GM19468 (cell line): ENCODE measurements at regions not wholly inside any gene's neighbourhood (a gene's known extent, or its start where the extent isn't known, plus 50 kb on each side); places are given as distances from the start of the nearest gene placed in this dataset.

Source experiments
- ATAC-seq: cut with Tn5 transposase; IDR thresholded peaks from one replicate; pipeline ENCODE4 v1.9.1; 2021; ENCODE audit warnings: mild to moderate bottlenecking, moderate library complexity, moderate number of reproducible peaks; ENCODE audit not compliant: unreplicated experiment; ENCODE audit errors: extremely low read depth

GRCh38 chr13:40221460-40222201 lies 444.8 kb downstream of the FOXO1 start:
- ATAC-seq = no peak

- ATAC-seq = no peak
Observed at GRCh38 chr13:40223585-40223984, 442.9 kb downstream of the FOXO1 start.

DNA sequence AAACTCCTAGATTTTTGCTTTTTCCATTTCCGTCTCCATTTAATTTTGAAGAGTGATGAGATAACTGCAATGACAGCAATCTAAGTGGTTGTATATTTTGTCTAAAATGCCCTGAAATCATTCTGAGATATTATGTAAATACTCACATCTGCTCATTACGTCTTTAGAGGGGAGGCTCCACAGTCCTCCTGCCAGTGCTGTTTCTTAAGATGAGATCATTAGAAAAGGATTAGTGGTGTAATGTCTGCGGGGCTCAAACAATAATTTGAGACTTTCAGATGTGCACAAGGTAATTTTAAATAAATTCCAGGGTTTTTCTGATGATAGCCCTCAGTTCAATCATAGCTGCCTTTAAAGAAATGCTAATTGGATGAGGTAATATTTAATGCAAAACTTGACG lies 437.9 kb downstream of the FOXO1 start:
- ATAC-seq = no peak

DNA sequence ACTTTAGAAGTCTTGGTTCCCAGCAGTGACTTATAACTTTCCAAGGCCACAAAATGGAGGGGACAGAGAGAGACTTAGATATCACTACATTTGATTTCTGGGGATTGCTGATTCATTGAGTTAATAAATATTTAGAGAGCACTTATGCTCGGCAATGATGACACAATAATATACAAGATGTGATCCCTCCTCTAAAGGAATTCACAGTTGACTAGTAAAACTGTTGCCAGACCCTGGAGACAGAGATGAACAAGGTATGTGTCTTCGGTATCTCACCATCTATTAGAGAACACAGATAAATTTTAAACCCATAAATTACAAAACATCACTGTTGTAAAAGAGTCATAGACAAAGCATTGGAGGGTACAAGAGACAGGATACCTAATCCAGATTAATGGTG lies 437.5 kb downstream of the FOXO1 start:
- no peak for ATAC-seq

DNA sequence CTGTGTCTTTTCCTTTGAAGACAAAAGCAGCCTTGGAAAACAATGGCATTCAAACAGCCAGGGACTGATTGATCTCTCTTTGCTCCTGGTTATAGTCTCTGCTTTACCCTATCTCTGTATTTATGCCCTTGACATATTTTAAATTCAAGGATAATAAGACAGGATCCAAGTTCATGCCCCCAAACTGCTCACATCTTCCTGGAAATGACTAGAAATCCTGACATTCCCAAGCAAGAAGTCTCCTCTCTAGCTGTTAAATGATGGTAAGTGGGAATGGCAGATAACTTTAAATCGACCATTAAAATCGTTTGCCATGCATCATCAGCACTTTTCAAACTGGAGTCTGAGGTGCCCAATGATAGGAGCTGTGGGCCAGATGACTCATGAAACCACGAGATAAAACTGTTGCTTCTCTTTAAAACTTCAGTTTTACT lies 435.6 kb downstream of the FOXO1 start:
- ATAC-seq = no peak

- no peak for ATAC-seq
Observed at GRCh38 chr13:40231311-40231710, 435.1 kb downstream of the FOXO1 start.

DNA sequence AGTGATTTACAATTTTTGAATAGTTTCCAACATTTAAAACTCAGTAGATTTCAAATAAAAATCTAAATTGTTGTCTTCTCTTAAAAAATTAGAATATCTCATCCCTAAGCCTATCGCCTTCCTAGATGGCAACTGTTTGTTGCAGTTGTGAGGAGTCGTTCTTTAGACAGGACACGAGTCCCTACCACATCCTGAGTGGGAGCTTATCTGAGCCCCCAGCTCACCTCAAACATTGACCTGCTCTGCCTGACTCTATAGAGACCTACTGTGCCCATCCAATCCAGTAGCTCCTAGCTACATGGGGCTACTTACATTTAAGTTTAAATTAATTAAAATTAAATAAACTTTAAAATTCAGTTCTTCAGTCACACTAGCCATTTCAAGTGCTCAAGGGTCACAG lies 434.7 kb downstream of the FOXO1 start:
- ATAC-seq = no peak

GRCh38 chr13:40232311-40233040 lies 434.0 kb downstream of the FOXO1 start:
- ATAC-seq = no peak

GRCh38 chr13:40233731-40234195 lies 432.7 kb downstream of the FOXO1 start:
- no peak for ATAC-seq

DNA sequence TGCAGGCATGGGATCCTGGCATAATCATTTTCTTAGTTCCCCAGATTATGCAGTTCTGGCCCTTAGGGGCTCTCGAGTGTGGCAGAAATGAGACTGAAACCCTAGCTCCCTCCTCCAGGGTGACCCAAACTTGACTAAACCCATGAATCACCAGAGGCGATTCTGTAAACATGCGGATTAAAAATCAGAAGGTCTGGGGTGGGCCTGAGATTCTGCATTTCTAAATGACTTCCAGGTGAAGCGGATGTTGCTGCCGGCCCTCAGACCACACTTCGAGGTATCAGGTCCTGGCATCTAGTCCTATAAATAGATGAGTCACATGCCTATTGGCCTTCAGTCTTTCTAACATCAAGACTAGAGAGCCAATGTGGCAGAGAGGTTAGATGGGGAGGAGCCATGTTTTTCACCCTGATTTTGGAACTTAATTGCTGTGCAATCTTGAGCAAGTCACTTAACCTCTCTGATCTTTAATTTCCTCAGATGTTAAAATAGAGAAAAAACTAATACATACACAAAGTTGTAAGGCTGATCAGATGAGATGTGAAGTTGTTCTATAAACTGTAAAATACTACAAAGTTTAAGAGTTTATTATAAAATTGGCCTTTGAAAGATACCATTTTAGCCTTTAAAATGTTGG lies 431.2 kb downstream of the FOXO1 start:
- no peak for ATAC-seq

- no peak for ATAC-seq
Observed at GRCh38 chr13:40236566-40237168, 429.8 kb downstream of the FOXO1 start.

GRCh38 chr13:40238761-40239160 lies 427.7 kb downstream of the FOXO1 start:
- no peak for ATAC-seq

- ATAC-seq = no peak
Observed at GRCh38 chr13:40240293-40240692, 426.1 kb downstream of the FOXO1 start.

DNA sequence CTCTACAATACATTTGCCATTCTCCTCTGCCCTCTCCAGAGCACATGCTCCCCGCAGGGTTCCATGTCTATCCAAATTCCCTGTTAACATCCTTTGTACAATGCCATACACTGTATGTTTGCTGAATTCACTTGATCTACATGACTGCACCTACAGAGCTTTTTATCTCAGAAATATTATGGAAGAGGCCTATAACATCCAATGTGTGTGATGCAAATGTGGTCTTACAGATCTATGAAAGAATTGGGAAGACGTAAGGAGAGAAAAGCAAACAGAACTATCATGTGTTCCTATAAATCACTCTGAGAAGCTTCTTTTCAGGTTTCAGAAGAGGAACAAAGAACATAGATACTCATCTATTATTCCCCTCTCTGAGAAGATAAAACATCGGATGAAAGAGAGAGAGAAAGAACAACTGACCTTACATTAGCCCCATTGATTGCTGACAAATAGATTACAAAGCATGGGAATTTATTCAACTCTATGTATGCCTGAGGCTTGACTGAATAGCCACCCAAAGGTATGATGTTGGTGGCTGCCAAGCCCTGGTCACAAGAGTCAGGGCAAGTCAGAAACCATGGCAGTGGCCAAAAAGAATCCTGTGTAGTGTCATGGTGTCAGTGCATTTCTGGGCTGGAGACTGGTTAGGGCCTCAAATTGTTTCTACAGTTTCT lies 425.2 kb downstream of the FOXO1 start:
- no peak for ATAC-seq

GRCh38 chr13:40243047-40243446 lies 423.4 kb downstream of the FOXO1 start:
- ATAC-seq = no peak

DNA sequence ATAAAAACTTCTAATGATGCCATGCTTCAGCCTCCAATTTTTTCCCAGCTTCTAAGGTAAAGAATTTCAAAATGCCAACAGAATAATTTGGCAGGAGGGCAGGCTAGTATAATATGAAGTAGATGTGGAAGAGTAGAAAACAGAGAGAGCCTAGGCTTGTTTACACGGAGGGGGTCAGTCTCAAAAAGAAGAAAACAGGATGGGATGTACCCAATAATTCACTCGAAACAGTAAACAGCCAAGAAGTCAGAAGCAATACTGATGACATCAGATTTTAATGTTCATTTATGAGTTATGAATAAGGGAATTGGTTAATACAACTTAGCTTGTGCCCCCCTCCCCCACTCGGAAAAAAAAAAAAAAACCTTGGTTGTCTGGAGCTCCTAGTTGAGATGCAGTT lies 422.5 kb downstream of the FOXO1 start:
- no peak for ATAC-seq

GRCh38 chr13:40245567-40245966 lies 420.9 kb downstream of the FOXO1 start:
- ATAC-seq = no peak

DNA sequence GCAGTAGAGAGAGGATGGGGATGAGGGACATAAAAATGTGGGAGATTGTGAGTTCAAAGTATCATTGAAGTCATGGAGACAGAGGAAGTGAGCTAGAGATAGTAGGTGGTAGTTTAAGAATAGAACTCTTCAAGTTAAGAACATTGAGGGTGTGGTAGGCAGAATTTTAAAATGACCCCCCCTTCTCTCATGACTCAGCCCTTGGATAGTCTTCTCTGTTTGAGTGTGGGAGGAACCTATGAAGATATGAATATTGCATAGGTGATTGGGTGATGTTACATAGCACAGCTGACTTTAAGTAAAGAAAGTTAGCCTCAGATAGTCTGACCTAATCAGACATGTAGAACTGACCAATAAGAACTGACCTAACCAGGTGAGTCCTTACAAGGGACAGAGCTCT lies 418.6 kb downstream of the FOXO1 start:
- ATAC-seq = no peak

- no peak for ATAC-seq
Observed at GRCh38 chr13:40251343-40252032, 415.0 kb downstream of the FOXO1 start.

DNA sequence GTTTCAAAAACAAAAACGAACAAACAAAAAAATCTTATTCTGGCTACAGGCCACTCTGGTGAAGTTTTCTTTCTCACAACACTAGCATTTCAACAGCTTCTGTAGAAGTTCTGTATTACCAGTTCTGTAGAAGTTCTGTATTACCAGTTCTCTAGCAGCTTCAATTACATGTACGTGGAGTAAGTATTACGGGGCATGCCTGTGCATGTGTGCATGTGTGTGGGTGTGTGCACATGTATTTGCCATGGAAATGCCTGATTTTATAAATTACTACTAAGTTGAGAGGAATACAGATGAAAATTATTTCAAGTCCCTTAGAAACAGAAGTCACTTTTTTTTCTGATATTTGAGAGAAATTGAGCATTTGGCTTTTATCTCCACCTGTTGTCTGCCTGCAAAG lies 414.2 kb downstream of the FOXO1 start:
- ATAC-seq = no peak
